GM12878 (cell line): ENCODE measurements at regions not wholly inside any gene's neighbourhood (a gene's known extent, or its start where the extent isn't known, plus 50 kb on each side); places are given as distances from the start of the nearest gene placed in this dataset.

Source experiments
- ATAC-seq: fragments of 200-7000 bp; cut with Tn5 transposase; 3 replicates; pipeline ENCODE4 v1.9.1; 2020; ENCODE audit warnings: mild to moderate bottlenecking, moderate library complexity
- BruUV-seq: library from RNA; stranded (reverse); fragments of 400-500 nt; replicated peaks from 2 replicates; lab custom pipeline; 2021; lab: Mats Ljungman, UMichigan
- CTCF ChIA-PET: fragments of 300-600 bp; sonication (Branson Sonifier 250); formaldehyde crosslinking; extraction: SDS; loops from one replicate; lab custom pipeline; 2021; ENCODE audit warnings: inconsistent platforms; lab: Yijun Ruan, JAX
- POLR2A ChIA-PET: fragments of 350-600 bp; formaldehyde crosslinking; extraction: SDS; loops from one replicate; lab custom pipeline; 2021; ENCODE audit warnings: inconsistent platforms; lab: Charles Lee
- RAD21 ChIA-PET: fragments of 300-600 bp; sonication (Branson Sonifier 250); formaldehyde crosslinking; loops from one replicate; lab custom pipeline; 2023; ENCODE audit warnings: antibody characterized with exemption; ENCODE audit not compliant: unreplicated experiment; lab: Charles Lee
- SMC1A ChIA-PET: fragments of 300-600 bp; sonication (Branson Sonifier 250); formaldehyde crosslinking; loops from one replicate; lab custom pipeline; 2023; ENCODE audit not compliant: unreplicated experiment, uncharacterized antibody; lab: Charles Lee
- DNase-seq: peaks from one replicate; pipeline ENCODE4 v3.0.0-alpha.2; 2011; ENCODE audit warnings: low read depth, low spot score
- FAIRE-seq: peaks from 3 replicates; lab custom pipeline; 2011; peaks lifted over from hg19 to GRCh38; lab: Jason Lieb, UNC
- H2AFZ ChIP-seq: 2 replicates; pipeline ENCODE4 v1.6.0; 2011; ENCODE audit warnings: low read depth, low read length, control low read depth; ENCODE audit not compliant: control insufficient read depth
- H3K27ac ChIP-seq: 2 replicates; pipeline ENCODE4 v1.5.1; 2011; ENCODE audit warnings: control low read depth; ENCODE audit not compliant: control insufficient read depth, insufficient read depth
- H3K27me3 ChIP-seq, 2 experiments: replicated peaks in 1 of 2; 2 replicates each; pipeline versions ENCODE4 v1.6.0 to v1.6.1; 2011; ENCODE audit warnings: low read length in 1 of 2; ENCODE audit not compliant: control insufficient read depth in 2 of 2, insufficient read depth in 2 of 2
- H3K36me3 ChIP-seq, 2 experiments: 2 replicates each; pipeline ENCODE4 v1.5.1; 2011; ENCODE audit warnings: low read length in 1 of 2; ENCODE audit not compliant: control insufficient read depth in 2 of 2, insufficient read depth in 2 of 2
- H3K4me1 ChIP-seq: 2 replicates; pipeline ENCODE4 v1.6.1; 2011; ENCODE audit warnings: mild to moderate bottlenecking, low read length, moderate library complexity, mixed read lengths; ENCODE audit not compliant: control insufficient read depth, insufficient read depth
- H3K4me2 ChIP-seq: 2 replicates; pipeline ENCODE4 v1.6.0; 2011; ENCODE audit warnings: control low read depth; ENCODE audit not compliant: control insufficient read depth, insufficient read depth
- H3K4me3 ChIP-seq: fragments of 200-600 bp; sonication (generic); 2 replicates; pipeline ENCODE4 v1.5.1; 2016
- H3K79me2 ChIP-seq: 2 replicates; pipeline ENCODE4 v1.6.0; 2011; ENCODE audit warnings: low read length; ENCODE audit not compliant: control insufficient read depth, insufficient read depth
- H3K9ac ChIP-seq: 2 replicates; pipeline ENCODE4 v1.8.0; 2011; ENCODE audit warnings: low read length, control low read depth, mixed read lengths; ENCODE audit not compliant: control insufficient read depth, insufficient read depth
- H3K9me3 ChIP-seq: replicated peaks from 3 replicates; pipeline ENCODE4 v1.5.1; 2011; ENCODE audit warnings: mild to moderate bottlenecking, low read length; ENCODE audit not compliant: control insufficient read depth, insufficient read depth
- H4K20me1 ChIP-seq: 2 replicates; pipeline ENCODE4 v1.6.0; 2011; ENCODE audit not compliant: control insufficient read depth, insufficient read depth
- BACH1 ChIP-seq: fragments of 450-650 bp; IDR thresholded peaks from 2 replicates; pipeline ENCODE4 v1.6.1; 2017; ENCODE audit warnings: mild to moderate bottlenecking, borderline replicate concordance
- FOXK2 ChIP-seq: fragments of 450-650 bp; IDR thresholded peaks from 2 replicates; pipeline ENCODE4 v1.6.1; 2017; ENCODE audit warnings: mild to moderate bottlenecking, moderate library complexity
- IRF5 ChIP-seq: fragments of 450-650 bp; IDR thresholded peaks from 2 replicates; pipeline ENCODE4 v1.6.1; 2017; ENCODE audit warnings: borderline replicate concordance
- MTA3 ChIP-seq: IDR thresholded peaks from 2 replicates; pipeline ENCODE4 v1.6.1; 2012; ENCODE audit warnings: low read length, inconsistent platforms, borderline replicate concordance
- SMARCA5 ChIP-seq: fragments of 450-650 bp; IDR thresholded peaks from 2 replicates; pipeline ENCODE4 v1.6.1; 2017; ENCODE audit warnings: mild to moderate bottlenecking
- WGBS: methylation state at CpG from one replicate; pipeline ENCODE4 v1.1.6; 2016; ENCODE audit warnings: low lambda C conversion rate; ENCODE audit not compliant: insufficient replicate concordance, insufficient coverage; ENCODE audit errors: missing lambda C conversion rate; 5-methylcytosine and 5-hydroxymethylcytosine counted together
- in situ Hi-C: fragments of 300-500 bp; cut with MboI; formaldehyde crosslinking; loops from 9 replicates; pipeline ENCODE4 v1.14.3; 2018; ENCODE audit warnings: mixed read lengths
- intact Hi-C: fragments of 100-400 bp; cut with micrococcal nuclease; formaldehyde crosslinking; loops from one replicate; pipeline ENCODE4 v1.14.2; 2022; ENCODE audit not compliant: unreplicated experiment
- TF ChIP-seq, protein P1 (sequence below): fragments of 450-650 bp; IDR thresholded peaks from 2 replicates; pipeline ENCODE4 v1.6.1; 2018; ENCODE audit warnings: borderline replicate concordance, mild to moderate bottlenecking; ENCODE audit not compliant: partially characterized antibody
- TF ChIP-seq, protein P2 (sequence below): fragments of 450-650 bp; formaldehyde crosslinking; IDR thresholded peaks from 2 replicates; pipeline ENCODE4 v1.5.0; 2022; ENCODE audit warnings: mild to moderate bottlenecking, missing genetic modification characterization

- in situ Hi-C loops: no loop called here
- H3K27me3 ChIP-seq: no peaks in the 10 kb centered on the region
- 30% methylated on average over 7 of the region's 14 CpGs for WGBS
- DNase-seq: no peak
- SMC1A ChIA-PET: no interaction called here
- no peaks in the 10 kb centered on the region for H4K20me1 ChIP-seq
- no peaks in the 10 kb centered on the region; the same call in 2 of the 3 replicates for H3K9me3 ChIP-seq
- H3K36me3 ChIP-seq: no peaks in the 10 kb centered on the region
- POLR2A ChIA-PET: no interaction called here
- RAD21 ChIA-PET: no interaction called here
- H3K4me1 ChIP-seq: no peaks in the 10 kb centered on the region
- CTCF ChIA-PET: no interaction called here
- no peaks in the 10 kb centered on the region for H3K79me2 ChIP-seq
- ATAC-seq: no peak
- FAIRE-seq: no peak
- H2AFZ ChIP-seq: no peak overlapping the region
- no peak overlapping the region for H3K9ac ChIP-seq
- H3K27ac ChIP-seq: no peak overlapping the region
- no peak for TF ChIP-seq BACH1
- no peak overlapping the region for H3K4me2 ChIP-seq
- BruUV-seq: no TSS peak
- intact Hi-C loops: no loop called here
- H3K4me3 ChIP-seq: no peak overlapping the region
These were observed 520.0 kb downstream of the GLRX3 start for GRCh38 chr10:130656187-130656575.

DNA sequence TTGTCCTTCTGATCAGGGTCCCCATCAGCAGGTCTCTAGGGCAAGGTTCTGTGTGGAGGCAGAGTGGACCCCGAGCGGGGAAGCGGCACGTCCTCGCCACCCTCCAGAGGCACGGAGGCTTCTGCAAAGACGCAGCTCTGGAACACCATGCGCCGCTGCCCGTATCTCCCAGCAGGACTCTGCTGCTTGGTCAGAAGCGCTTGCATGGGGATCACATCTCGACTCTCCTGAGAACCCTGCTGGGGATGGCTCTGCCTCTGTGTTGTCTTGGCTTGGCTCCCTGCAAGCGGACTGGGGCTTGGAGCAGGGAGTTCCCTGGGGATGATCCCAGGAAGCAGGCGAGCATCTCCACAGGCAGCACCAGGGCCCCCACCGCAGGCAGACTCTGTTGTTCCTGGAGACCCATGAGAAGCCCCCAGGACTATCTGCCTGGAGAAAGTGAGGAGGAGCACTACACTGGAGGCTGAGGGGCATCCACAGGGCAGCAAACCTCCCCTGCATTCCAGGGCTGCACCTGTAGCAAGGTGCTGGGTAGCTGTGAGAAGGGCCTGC lies 520.5 kb downstream of the GLRX3 start:
- no peak overlapping the region for H3K4me3 ChIP-seq
- H3K79me2 ChIP-seq: no peaks in the 10 kb centered on the region
- ChIA-PET POLR2A (no interaction called here), SMC1A (no interaction called here), CTCF (no interaction called here), RAD21 (no interaction called here)
- H3K9me3 ChIP-seq: no peaks in the 10 kb centered on the region; the same call in 2 of the 3 replicates
- in situ Hi-C loops: no loop called here
- no TSS peak for BruUV-seq
- no peak for DNase-seq
- FAIRE-seq: no peak
- no peak overlapping the region for H3K9ac ChIP-seq
- intact Hi-C loops: no loop called here
- no peak for ATAC-seq
- H3K27me3 ChIP-seq: no peaks in the 10 kb centered on the region
- WGBS: 27% methylated on average over 12 of the region's 15 CpGs
- H3K36me3 ChIP-seq: no peaks in the 10 kb centered on the region
- H4K20me1 ChIP-seq: no peaks in the 10 kb centered on the region
- H3K27ac ChIP-seq: no peak overlapping the region
- no peaks in the 10 kb centered on the region for H3K4me1 ChIP-seq
- H2AFZ ChIP-seq: no peak overlapping the region
- H3K4me2 ChIP-seq: no peak overlapping the region
- TF ChIP-seq IRF5 (no peak), MTA3 (no peak), FOXK2 (no peak), SMARCA5 (no peak)
- TF ChIP-seq, protein P1, sequence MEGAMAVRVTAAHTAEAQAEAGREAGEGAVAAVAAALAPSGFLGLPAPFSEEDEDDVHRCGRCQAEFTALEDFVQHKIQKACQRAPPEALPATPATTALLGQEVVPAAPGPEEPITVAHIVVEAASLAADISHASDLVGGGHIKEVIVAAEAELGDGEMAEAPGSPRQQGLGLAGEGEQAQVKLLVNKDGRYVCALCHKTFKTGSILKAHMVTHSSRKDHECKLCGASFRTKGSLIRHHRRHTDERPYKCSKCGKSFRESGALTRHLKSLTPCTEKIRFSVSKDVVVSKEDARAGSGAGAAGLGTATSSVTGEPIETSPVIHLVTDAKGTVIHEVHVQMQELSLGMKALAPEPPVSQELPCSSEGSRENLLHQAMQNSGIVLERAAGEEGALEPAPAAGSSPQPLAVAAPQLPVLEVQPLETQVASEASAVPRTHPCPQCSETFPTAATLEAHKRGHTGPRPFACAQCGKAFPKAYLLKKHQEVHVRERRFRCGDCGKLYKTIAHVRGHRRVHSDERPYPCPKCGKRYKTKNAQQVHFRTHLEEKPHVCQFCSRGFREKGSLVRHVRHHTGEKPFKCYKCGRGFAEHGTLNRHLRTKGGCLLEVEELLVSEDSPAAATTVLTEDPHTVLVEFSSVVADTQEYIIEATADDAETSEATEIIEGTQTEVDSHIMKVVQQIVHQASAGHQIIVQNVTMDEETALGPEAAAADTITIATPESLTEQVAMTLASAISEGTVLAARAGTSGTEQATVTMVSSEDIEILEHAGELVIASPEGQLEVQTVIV: no peak
- TF ChIP-seq, protein P2, sequence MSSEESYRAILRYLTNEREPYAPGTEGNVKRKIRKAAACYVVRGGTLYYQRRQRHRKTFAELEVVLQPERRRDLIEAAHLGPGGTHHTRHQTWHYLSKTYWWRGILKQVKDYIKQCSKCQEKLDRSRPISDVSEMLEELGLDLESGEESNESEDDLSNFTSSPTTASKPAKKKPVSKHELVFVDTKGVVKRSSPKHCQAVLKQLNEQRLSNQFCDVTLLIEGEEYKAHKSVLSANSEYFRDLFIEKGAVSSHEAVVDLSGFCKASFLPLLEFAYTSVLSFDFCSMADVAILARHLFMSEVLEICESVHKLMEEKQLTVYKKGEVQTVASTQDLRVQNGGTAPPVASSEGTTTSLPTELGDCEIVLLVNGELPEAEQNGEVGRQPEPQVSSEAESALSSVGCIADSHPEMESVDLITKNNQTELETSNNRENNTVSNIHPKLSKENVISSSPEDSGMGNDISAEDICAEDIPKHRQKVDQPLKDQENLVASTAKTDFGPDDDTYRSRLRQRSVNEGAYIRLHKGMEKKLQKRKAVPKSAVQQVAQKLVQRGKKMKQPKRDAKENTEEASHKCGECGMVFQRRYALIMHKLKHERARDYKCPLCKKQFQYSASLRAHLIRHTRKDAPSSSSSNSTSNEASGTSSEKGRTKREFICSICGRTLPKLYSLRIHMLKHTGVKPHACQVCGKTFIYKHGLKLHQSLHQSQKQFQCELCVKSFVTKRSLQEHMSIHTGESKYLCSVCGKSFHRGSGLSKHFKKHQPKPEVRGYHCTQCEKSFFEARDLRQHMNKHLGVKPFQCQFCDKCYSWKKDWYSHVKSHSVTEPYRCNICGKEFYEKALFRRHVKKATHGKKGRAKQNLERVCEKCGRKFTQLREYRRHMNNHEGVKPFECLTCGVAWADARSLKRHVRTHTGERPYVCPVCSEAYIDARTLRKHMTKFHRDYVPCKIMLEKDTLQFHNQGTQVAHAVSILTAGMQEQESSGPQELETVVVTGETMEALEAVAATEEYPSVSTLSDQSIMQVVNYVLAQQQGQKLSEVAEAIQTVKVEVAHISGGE (CRISPR knock-in tag): no peak
